Fibroblast of lung (primary cell): ENCODE measurements at regions not wholly inside any gene's neighbourhood (a gene's known extent, or its start where the extent isn't known, plus 50 kb on each side); places are given as distances from the start of the nearest gene placed in this dataset.

Experiments used
- DNase-seq, 2 donors: peaks; one replicate each; pipeline versions ENCODE4 v3.0.0 to v3.0.0-alpha.2; 2010; ENCODE audit warnings: low read depth in 2 of 2
- H2AFZ ChIP-seq: 2 replicates; pipeline ENCODE4 v1.5.1; 2012; ENCODE audit warnings: low read length, control low read depth, inconsistent platforms
- H3K27ac ChIP-seq: 2 replicates; pipeline ENCODE4 v1.5.1; 2011; ENCODE audit warnings: low read length, control low read depth; ENCODE audit not compliant: insufficient read depth
- H3K27me3 ChIP-seq: 2 replicates; pipeline ENCODE4 v1.5.1; 2011; ENCODE audit warnings: mild to moderate bottlenecking, low read length; ENCODE audit not compliant: control insufficient read depth, insufficient read depth
- H3K36me3 ChIP-seq: 2 replicates; pipeline ENCODE4 v1.5.1; 2011; ENCODE audit warnings: low read length; ENCODE audit not compliant: control insufficient read depth, insufficient read depth
- H3K4me1 ChIP-seq: 2 replicates; pipeline ENCODE4 v1.5.1; 2011; ENCODE audit warnings: low read length; ENCODE audit not compliant: control insufficient read depth, insufficient read depth; ENCODE audit errors: extremely low read depth
- H3K4me2 ChIP-seq: 2 replicates; pipeline ENCODE4 v1.5.1; 2011; ENCODE audit warnings: low read length, control low read depth; ENCODE audit not compliant: insufficient read depth; ENCODE audit errors: extremely low read depth
- H3K4me3 ChIP-seq, 4 experiments: fragments of 200-600 bp in 1 of 4; sonication (generic) in 1 of 4; replicated peaks in 1 of 4; 2 replicates each; pipeline ENCODE4 v1.5.1; 2011 to 2016; ENCODE audit warnings: low read length in 4 of 4, low read depth in 3 of 4, mild to moderate bottlenecking in 3 of 4, control low read depth in 2 of 4, inconsistent platforms in 1 of 4, mixed read lengths in 1 of 4; ENCODE audit not compliant: insufficient read depth in 1 of 4; ENCODE audit errors: control extremely low read depth in 1 of 4
- H3K79me2 ChIP-seq: 2 replicates; pipeline ENCODE4 v1.5.1; 2012; ENCODE audit warnings: mild to moderate bottlenecking, low read length, inconsistent platforms; ENCODE audit not compliant: control insufficient read depth, insufficient read depth
- H3K9ac ChIP-seq: 2 replicates; pipeline ENCODE4 v1.5.1; 2011; ENCODE audit warnings: mild to moderate bottlenecking, low read length, control low read depth; ENCODE audit not compliant: insufficient read depth
- H3K9me3 ChIP-seq: 2 replicates; pipeline ENCODE4 v1.5.1; 2012; ENCODE audit warnings: low read depth, low read length; ENCODE audit not compliant: control insufficient read depth, insufficient read depth
- H4K20me1 ChIP-seq: 2 replicates; pipeline ENCODE4 v1.5.1; 2011; ENCODE audit warnings: low read length; ENCODE audit not compliant: control insufficient read depth, insufficient read depth; ENCODE audit errors: extremely low read depth
- CTCF ChIP-seq, 2 donors: IDR thresholded peaks in 1 of 2; conservative IDR thresholded peaks in 1 of 2; 1 replicate in 1 of 2; 2 replicates in 1 of 2; pipeline ENCODE4 v1.5.1; 2011 to 2012; ENCODE audit warnings: low read length in 2 of 2, control low read depth in 1 of 2, inconsistent platforms in 1 of 2, low read depth in 1 of 2, mild to moderate bottlenecking in 1 of 2
- EZH2 ChIP-seq: IDR thresholded peaks from 2 replicates; pipeline ENCODE4 v1.5.1; 2012; ENCODE audit warnings: low read length, control low read depth, mild to moderate bottlenecking; ENCODE audit errors: missing control alignments

DNA sequence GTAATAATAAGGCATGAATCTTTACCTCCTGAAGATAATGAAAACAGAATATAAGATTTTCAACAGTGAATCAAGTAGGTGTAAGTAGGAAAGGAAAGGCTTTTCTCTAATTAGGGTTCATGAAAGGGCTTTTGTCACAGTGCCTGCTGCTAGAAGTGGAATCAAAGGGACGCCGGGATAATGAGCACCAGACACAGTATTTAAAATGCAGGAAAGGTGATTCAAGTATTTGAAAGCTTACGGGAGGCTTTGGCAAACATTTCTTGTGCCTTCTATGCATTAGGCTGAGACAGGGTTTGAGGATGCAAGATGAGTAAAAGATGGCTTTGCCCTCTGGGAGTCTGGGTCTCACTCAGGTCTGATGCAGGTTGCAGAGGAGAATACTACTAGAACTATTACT, 70.5 kb upstream of the ANO4 start:
- Histone ChIP-seq H3K9me3 (no peaks in the 10 kb centered on the region), H3K4me2 (no peak overlapping the region), H4K20me1 (no peaks in the 10 kb centered on the region), H2AFZ (no peak overlapping the region), H3K4me1 (no peaks in the 10 kb centered on the region), H3K27ac (no peak overlapping the region), H3K36me3 (no peaks in the 10 kb centered on the region), H3K79me2 (no peaks in the 10 kb centered on the region), H3K4me3 (no peak overlapping the region), H3K27me3 (no peaks in the 10 kb centered on the region), H3K9ac (no peak overlapping the region)
- DNase-seq, result no peak
- no peak for TF ChIP-seq EZH2
- no peak for TF ChIP-seq CTCF (conservative IDR thresholded peaks at IDR 0.05 in 1 of 2, IDR thresholded peaks at IDR 0.05 in 1 of 2; ENCODE audit: low read depth in 1 of 2, low read length in 2 of 2)

DNA sequence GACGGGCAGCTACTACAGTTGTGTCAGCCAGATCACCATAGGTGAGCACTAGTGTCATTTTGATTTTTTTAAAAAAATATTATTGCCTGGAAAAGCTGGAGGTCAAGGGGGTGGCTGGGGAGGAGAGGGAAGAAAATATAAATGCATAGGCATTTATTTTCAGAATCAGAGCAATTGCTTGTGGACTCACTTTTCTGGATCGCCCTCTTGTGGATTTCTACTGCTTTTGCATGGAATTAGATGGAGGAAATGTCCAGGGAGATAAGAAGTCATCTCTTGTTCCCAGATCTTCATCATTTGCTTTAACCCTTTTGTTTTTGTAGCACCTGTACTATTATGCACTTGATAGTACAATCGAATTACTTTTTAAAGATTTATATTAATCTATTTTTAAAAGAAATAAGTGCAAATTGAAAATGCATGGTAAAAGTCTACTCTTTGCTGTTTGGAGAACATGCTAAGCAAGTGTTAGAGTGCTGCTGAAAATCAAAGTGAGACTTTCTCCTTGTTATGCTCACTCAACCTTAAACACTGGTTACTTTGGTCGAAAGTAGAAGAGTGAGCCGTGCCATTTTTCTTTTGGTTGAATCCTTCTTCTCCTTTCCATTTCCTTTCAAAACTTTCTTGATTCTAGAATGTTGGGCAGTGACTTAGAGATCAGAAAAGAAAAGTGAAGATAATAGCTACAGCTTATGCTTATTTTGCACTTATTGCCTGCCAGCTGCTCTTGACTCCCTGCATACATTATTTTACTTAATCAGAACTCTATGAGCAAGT, 60.6 kb upstream of the ANO4 start:
- no peaks in the 10 kb centered on the region for H3K36me3 ChIP-seq
- TF ChIP-seq EZH2 (no peak), CTCF (conservative IDR thresholded peaks at IDR 0.05 in 1 of 2, IDR thresholded peaks at IDR 0.05 in 1 of 2; ENCODE audit: low read depth in 1 of 2, low read length in 2 of 2) (peak; percentile 68 to 74)

GRCh38 chr12:100737168-100737567, 57.4 kb upstream of the ANO4 start:
- Histone ChIP-seq H3K9me3 (no peaks in the 10 kb centered on the region), H3K27me3 (no peaks in the 10 kb centered on the region), H3K4me1 (no peaks in the 10 kb centered on the region), H3K27ac (no peak overlapping the region), H3K9ac (no peak overlapping the region), H4K20me1 (no peaks in the 10 kb centered on the region), H3K4me3 (no peak overlapping the region), H3K4me2 (no peak overlapping the region), H3K36me3 (no peaks in the 10 kb centered on the region), H3K79me2 (no peaks in the 10 kb centered on the region), H2AFZ (no peak overlapping the region)
- no peak for TF ChIP-seq EZH2
- no peak for TF ChIP-seq CTCF (conservative IDR thresholded peaks at IDR 0.05 in 1 of 2, IDR thresholded peaks at IDR 0.05 in 1 of 2; ENCODE audit: low read depth in 1 of 2, low read length in 2 of 2)
- DNase-seq, result no peak

More for the DNA sequence above, 60.6 kb upstream of the ANO4 start:
- Histone ChIP-seq H3K27ac (no peak overlapping the region), H3K4me2 (no peak overlapping the region), H3K79me2 (no peaks in the 10 kb centered on the region), H3K9ac (no peak overlapping the region), H3K4me3 (no peak overlapping the region), H3K27me3 (no peaks in the 10 kb centered on the region), H4K20me1 (no peaks in the 10 kb centered on the region), H2AFZ (no peak overlapping the region), H3K4me1 (no peaks in the 10 kb centered on the region), H3K9me3 (no peaks in the 10 kb centered on the region)
- DNase-seq, result peak; percentile 23 to 65
